B cell (primary cell): ENCODE measurements at regions not wholly inside any gene's neighbourhood (a gene's known extent, or its start where the extent isn't known, plus 50 kb on each side); places are given as distances from the start of the nearest gene placed in this dataset.

ENCODE experiments used
- EZH2 ChIP-seq: IDR thresholded peaks from 2 replicates; pipeline ENCODE4 v1.6.1; 2012; ENCODE audit warnings: borderline replicate concordance, low read depth, mild to moderate bottlenecking, moderate library complexity, low read length; ENCODE audit not compliant: insufficient read depth, poor library complexity, severe bottlenecking
- TF ChIP-seq, protein P1 (sequence below): fragments of 200-600 bp; IDR thresholded peaks from one replicate; pipeline ENCODE4 v1.8.0; 2022; ENCODE audit warnings: antibody characterized with exemption, mild to moderate bottlenecking

DNA sequence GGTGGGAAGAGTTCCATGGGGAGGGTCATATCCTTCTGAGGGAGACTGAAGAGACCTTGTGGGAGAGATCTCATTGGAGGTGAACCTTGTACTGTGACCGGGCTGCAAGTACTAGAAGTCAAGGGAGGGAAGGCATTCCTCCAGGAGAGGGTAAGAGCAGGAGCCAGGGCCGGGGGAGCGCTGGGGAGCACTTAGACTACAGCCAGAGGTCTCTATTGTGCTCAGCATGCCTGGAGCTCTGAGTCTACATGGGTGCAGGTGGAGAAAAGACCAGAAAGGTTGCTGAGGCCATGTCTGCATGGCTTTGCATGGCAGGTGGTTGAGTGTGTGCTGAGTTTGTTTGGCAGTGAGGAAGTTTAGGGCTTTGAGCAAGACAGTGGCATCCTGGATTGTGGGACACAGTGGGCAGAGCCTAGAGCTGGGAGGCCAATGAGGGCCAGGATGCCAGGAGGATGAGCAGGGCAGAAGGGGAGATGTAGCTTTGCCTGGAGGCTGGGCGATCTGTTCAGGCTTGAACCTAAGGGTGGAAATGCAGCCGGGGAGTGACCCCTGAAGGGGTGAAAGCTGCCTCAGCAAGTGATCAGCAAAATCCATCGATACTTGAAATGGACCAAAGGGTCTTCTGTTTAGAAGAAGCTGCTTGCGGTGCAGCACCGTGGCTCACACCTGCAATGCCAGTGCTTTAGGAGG lies 317.4 kb upstream of the TNRC6C start:
- TF ChIP-seq, protein P1, sequence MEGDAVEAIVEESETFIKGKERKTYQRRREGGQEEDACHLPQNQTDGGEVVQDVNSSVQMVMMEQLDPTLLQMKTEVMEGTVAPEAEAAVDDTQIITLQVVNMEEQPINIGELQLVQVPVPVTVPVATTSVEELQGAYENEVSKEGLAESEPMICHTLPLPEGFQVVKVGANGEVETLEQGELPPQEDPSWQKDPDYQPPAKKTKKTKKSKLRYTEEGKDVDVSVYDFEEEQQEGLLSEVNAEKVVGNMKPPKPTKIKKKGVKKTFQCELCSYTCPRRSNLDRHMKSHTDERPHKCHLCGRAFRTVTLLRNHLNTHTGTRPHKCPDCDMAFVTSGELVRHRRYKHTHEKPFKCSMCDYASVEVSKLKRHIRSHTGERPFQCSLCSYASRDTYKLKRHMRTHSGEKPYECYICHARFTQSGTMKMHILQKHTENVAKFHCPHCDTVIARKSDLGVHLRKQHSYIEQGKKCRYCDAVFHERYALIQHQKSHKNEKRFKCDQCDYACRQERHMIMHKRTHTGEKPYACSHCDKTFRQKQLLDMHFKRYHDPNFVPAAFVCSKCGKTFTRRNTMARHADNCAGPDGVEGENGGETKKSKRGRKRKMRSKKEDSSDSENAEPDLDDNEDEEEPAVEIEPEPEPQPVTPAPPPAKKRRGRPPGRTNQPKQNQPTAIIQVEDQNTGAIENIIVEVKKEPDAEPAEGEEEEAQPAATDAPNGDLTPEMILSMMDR, result no peak
- TF ChIP-seq EZH2, result no peak
